GM21381 (cell line): ENCODE measurements at regions not wholly inside any gene's neighbourhood (a gene's known extent, or its start where the extent isn't known, plus 50 kb on each side); places are given as distances from the start of the nearest gene placed in this dataset.
A peak's percentile ranks its signal among the peaks of the same experiment; 100 is the strongest.

Experiments used
- ATAC-seq: cut with Tn5 transposase; IDR thresholded peaks from one replicate; pipeline ENCODE4 v1.9.1; 2021; ENCODE audit warnings: mild to moderate bottlenecking, moderate library complexity; ENCODE audit not compliant: unreplicated experiment

- no peak for ATAC-seq
Measured at GRCh38 chr12:77630790-77631445, 199.8 kb upstream of the NAV3 start.

- ATAC-seq: no peak
Measured at GRCh38 chr12:77630344-77630743, 200.3 kb upstream of the NAV3 start.

GRCh38 chr12:77629141-77629540 lies 201.6 kb upstream of the NAV3 start:
- no peak for ATAC-seq

GRCh38 chr12:77625441-77625840 lies 205.3 kb upstream of the NAV3 start:
- no peak for ATAC-seq

GRCh38 chr12:77619425-77619824 lies 211.3 kb upstream of the NAV3 start:
- ATAC-seq: no peak

GRCh38 chr12:77617818-77618217 lies 212.9 kb upstream of the NAV3 start:
- ATAC-seq: no peak

GRCh38 chr12:77615332-77615731 lies 215.4 kb upstream of the NAV3 start:
- no peak for ATAC-seq

GRCh38 chr12:77613411-77613810 lies 217.3 kb upstream of the NAV3 start:
- no peak for ATAC-seq

- no peak for ATAC-seq
Measured at GRCh38 chr12:77610446-77610845, 220.2 kb upstream of the NAV3 start.

- ATAC-seq: no peak
Measured at GRCh38 chr12:77609016-77609415, 221.7 kb upstream of the NAV3 start.

- no peak for ATAC-seq
Measured at GRCh38 chr12:77608271-77608824, 222.3 kb upstream of the NAV3 start.

- ATAC-seq: no peak
Measured at GRCh38 chr12:77606348-77606747, 224.3 kb upstream of the NAV3 start.

GRCh38 chr12:77603946-77604345 lies 226.7 kb upstream of the NAV3 start:
- ATAC-seq: no peak

GRCh38 chr12:77601069-77601468 lies 229.6 kb upstream of the NAV3 start:
- peak; percentile 30 for ATAC-seq

GRCh38 chr12:77600468-77600843 lies 230.2 kb upstream of the NAV3 start:
- ATAC-seq: no peak

- peak; percentile 77 for ATAC-seq
Measured at GRCh38 chr12:77599782-77600467, 230.8 kb upstream of the NAV3 start.

GRCh38 chr12:77594366-77594765 lies 236.3 kb upstream of the NAV3 start:
- ATAC-seq: no peak

- no peak for ATAC-seq
Measured at GRCh38 chr12:77592836-77593235, 237.9 kb upstream of the NAV3 start.

- no peak for ATAC-seq
Measured at GRCh38 chr12:77591959-77592743, 238.5 kb upstream of the NAV3 start.

GRCh38 chr12:77590306-77590705 lies 240.4 kb upstream of the NAV3 start:
- ATAC-seq: no peak

- ATAC-seq: no peak
Measured at GRCh38 chr12:77584860-77585259, 245.8 kb upstream of the NAV3 start.
